H1 (cell line): ENCODE measurements at regions not wholly inside any gene's neighbourhood (a gene's known extent, or its start where the extent isn't known, plus 50 kb on each side); places are given as distances from the start of the nearest gene placed in this dataset.

Source experiments
- CTCF ChIA-PET: fragments of 300-600 bp; sonication (Branson Sonifier 250); formaldehyde crosslinking; loops from one replicate; lab custom pipeline; 2021; ENCODE audit not compliant: partially characterized antibody; lab: Charles Lee
- POLR2A ChIA-PET: fragments of 300-600 bp; sonication (Branson Sonifier 250); formaldehyde crosslinking; loops from one replicate; lab custom pipeline; 2021; ENCODE audit warnings: inconsistent platforms; ENCODE audit not compliant: partially characterized antibody; lab: Charles Lee
- DNase-seq, 2 experiments: peaks; one replicate each; pipeline versions ENCODE4 v3.0.0 to v3.0.0-alpha.2; 2010 to 2022; ENCODE audit warnings: low spot score in 2 of 2, low read depth in 1 of 2, mixed read lengths in 1 of 2
- FAIRE-seq: peaks from 2 replicates; lab custom pipeline; 2011; peaks lifted over from hg19 to GRCh38; lab: Jason Lieb, UNC
- H2AFZ ChIP-seq: 2 replicates; pipeline ENCODE4 v1.8.1; 2012; ENCODE audit warnings: low read length, inconsistent platforms
- H2AK5ac ChIP-seq: 2 replicates; pipeline ENCODE4 v1.6.1; 2013; ENCODE audit warnings: low read depth, low read length
- H2BK120ac ChIP-seq: replicated peaks from 2 replicates; pipeline ENCODE3; 2013; ENCODE audit warnings: low read depth, low read length, inconsistent platforms
- H2BK12ac ChIP-seq: 2 replicates; pipeline ENCODE4 v1.6.1; 2013; ENCODE audit warnings: low read depth, low read length
- H2BK15ac ChIP-seq: 2 replicates; pipeline ENCODE4 v1.6.1; 2013; ENCODE audit warnings: low read length
- H2BK20ac ChIP-seq: 2 replicates; pipeline ENCODE4 v1.6.1; 2013; ENCODE audit warnings: low read length
- H2BK5ac ChIP-seq: 2 replicates; pipeline ENCODE4 v1.6.1; 2013; ENCODE audit warnings: low read depth, low read length
- H3K14ac ChIP-seq: 2 replicates; pipeline ENCODE4 v1.6.1; 2013; ENCODE audit warnings: inconsistent platforms; ENCODE audit not compliant: insufficient read length
- H3K18ac ChIP-seq: 2 replicates; pipeline ENCODE4 v1.6.1; 2013; ENCODE audit warnings: low read length; ENCODE audit errors: extremely low read depth
- H3K23ac ChIP-seq: 2 replicates; pipeline ENCODE4 v1.6.1; 2013; ENCODE audit warnings: inconsistent platforms; ENCODE audit not compliant: insufficient read length
- H3K23me2 ChIP-seq: 2 replicates; pipeline ENCODE4 v1.6.1; 2013; ENCODE audit warnings: low read depth, low read length
- H3K27ac ChIP-seq: 2 replicates; pipeline ENCODE4 v1.6.1; 2011; ENCODE audit warnings: low read depth, low read length, inconsistent platforms
- H3K27me3 ChIP-seq, 4 experiments: replicated peaks in 1 of 4; 1 replicate in 1 of 4; 2 replicates in 3 of 4; pipeline versions ENCODE4 v1.6.1 to v1.8.1; 2011 to 2013; ENCODE audit warnings: low read length in 3 of 4, mild to moderate bottlenecking in 3 of 4, inconsistent platforms in 2 of 4, mixed read lengths in 2 of 4, moderate library complexity in 1 of 4; ENCODE audit not compliant: control insufficient read depth in 3 of 4, insufficient read depth in 3 of 4; ENCODE audit errors: extremely low read depth in 1 of 4
- H3K36me3 ChIP-seq, 4 experiments: 2 replicates each; pipeline versions ENCODE4 v1.6.1 to v1.8.1; 2011 to 2013; ENCODE audit warnings: mild to moderate bottlenecking in 4 of 4, low read length in 3 of 4, moderate library complexity in 2 of 4, control low read depth in 1 of 4, inconsistent platforms in 1 of 4; ENCODE audit not compliant: insufficient read depth in 4 of 4, control insufficient read depth in 2 of 4
- H3K4ac ChIP-seq: replicated peaks from 2 replicates; pipeline ENCODE3; 2013; ENCODE audit warnings: low read length, low read depth, mixed read lengths, inconsistent platforms; ENCODE audit not compliant: insufficient read length
- H3K4me1 ChIP-seq, 4 experiments: replicated peaks in 1 of 4; 1 replicate in 1 of 4; 2 replicates in 3 of 4; pipeline versions ENCODE4 v1.6.1 to v1.8.1; 2011 to 2013; ENCODE audit warnings: low read length in 3 of 4, inconsistent platforms in 2 of 4, mixed read lengths in 1 of 4; ENCODE audit not compliant: insufficient read depth in 4 of 4, control insufficient read depth in 3 of 4
- H3K4me2 ChIP-seq, 2 experiments: 2 replicates each; pipeline versions ENCODE4 v1.6.1 to v1.8.1; 2011 to 2013; ENCODE audit warnings: low read depth in 2 of 2, low read length in 2 of 2, control low read depth in 1 of 2, inconsistent platforms in 1 of 2, mild to moderate bottlenecking in 1 of 2; ENCODE audit not compliant: insufficient read depth in 1 of 2
- H3K4me3 ChIP-seq, 4 experiments: fragments of 200-600, 300-600 bp in 1 of 4; sonication (generic), shearing (Covaris generic), sonication (Bioruptor Twin) in 1 of 4; 2 replicates each; pipeline versions ENCODE4 v1.5.1 to v1.8.1; 2011 to 2016; ENCODE audit warnings: low read length in 4 of 4, low read depth in 3 of 4, control low read depth in 2 of 4, inconsistent platforms in 2 of 4, mild to moderate bottlenecking in 2 of 4, mixed read lengths in 1 of 4, moderate library complexity in 1 of 4; ENCODE audit not compliant: insufficient read depth in 2 of 4; ENCODE audit errors: extremely low read depth in 1 of 4
- H3K56ac ChIP-seq: replicated peaks from 2 replicates; pipeline ENCODE3; 2013; ENCODE audit warnings: low read depth, mild to moderate bottlenecking, mixed read lengths, low read length, inconsistent platforms; ENCODE audit not compliant: insufficient read length
- H3K79me1 ChIP-seq: 2 replicates; pipeline ENCODE4 v1.6.1; 2013; ENCODE audit warnings: low read depth, low read length, control low read depth
- H3K79me2 ChIP-seq, 2 experiments: 2 replicates each; pipeline versions ENCODE4 v1.6.1 to v1.8.1; 2012 to 2013; ENCODE audit warnings: low read length in 2 of 2, mild to moderate bottlenecking in 2 of 2, inconsistent platforms in 1 of 2; ENCODE audit not compliant: insufficient read depth in 2 of 2, control insufficient read depth in 1 of 2
- H3K9ac ChIP-seq, 4 experiments: replicated peaks in 1 of 4; 1 replicate in 1 of 4; 2 replicates in 3 of 4; pipeline versions ENCODE4 v1.6.1 to v1.8.1; 2011 to 2013; ENCODE audit warnings: low read depth in 3 of 4, low read length in 3 of 4, control low read depth in 2 of 4, mild to moderate bottlenecking in 2 of 4, moderate library complexity in 2 of 4, inconsistent platforms in 1 of 4; ENCODE audit errors: extremely low read depth in 1 of 4
- H3K9me3 ChIP-seq, 2 experiments: 2 replicates each; pipeline versions ENCODE4 v1.6.1 to v1.8.1; 2012 to 2013; ENCODE audit warnings: mild to moderate bottlenecking in 2 of 2, moderate library complexity in 2 of 2, control low read depth in 1 of 2, inconsistent platforms in 1 of 2, low read depth in 1 of 2, low read length in 1 of 2, mixed read lengths in 1 of 2; ENCODE audit not compliant: insufficient read depth in 2 of 2
- H4K20me1 ChIP-seq, 2 experiments: replicated peaks in 1 of 2; 2 replicates each; pipeline versions ENCODE3 to v1.8.1; 2011 to 2013; ENCODE audit warnings: inconsistent platforms in 2 of 2, low read length in 2 of 2, mild to moderate bottlenecking in 1 of 2; ENCODE audit not compliant: insufficient read depth in 2 of 2, control insufficient read depth in 1 of 2
- H4K5ac ChIP-seq: 2 replicates; pipeline ENCODE4 v1.6.1; 2013; ENCODE audit warnings: low read length, low read depth, mixed read lengths, inconsistent platforms; ENCODE audit not compliant: insufficient read length
- H4K8ac ChIP-seq: 2 replicates; pipeline ENCODE4 v1.8.0; 2013; ENCODE audit warnings: mild to moderate bottlenecking, moderate library complexity, low read length, inconsistent platforms; ENCODE audit not compliant: insufficient read depth; ENCODE audit errors: extremely low read depth
- H4K91ac ChIP-seq: replicated peaks from 2 replicates; pipeline ENCODE3; 2013; ENCODE audit warnings: low read length, mixed read lengths, inconsistent platforms; ENCODE audit not compliant: insufficient read length
- ASH2L ChIP-seq: fragments of 200-600, 300-600 bp; sonication (generic); IDR thresholded peaks from one replicate; pipeline ENCODE4 v1.7.1; 2017; ENCODE audit warnings: low read length
- BCL11A ChIP-seq, 2 experiments: IDR thresholded peaks; one replicate each; pipeline ENCODE4 v1.6.1; 2011; ENCODE audit warnings: low read depth in 2 of 2, low read length in 2 of 2, mild to moderate bottlenecking in 2 of 2
- CBX8 ChIP-seq: fragments of 300-800, 300-1000 bp; sonication (generic); IDR thresholded peaks from 2 replicates; pipeline ENCODE4 v1.7.1; 2016; ENCODE audit warnings: low read depth, low read length, borderline replicate concordance
- GTF2F1 ChIP-seq: IDR thresholded peaks from 2 replicates; pipeline ENCODE4 v1.6.1; 2012; ENCODE audit warnings: low read depth, low read length, improper control_type of control experiment, borderline replicate concordance
- HDAC6 ChIP-seq: IDR thresholded peaks from one replicate; pipeline ENCODE4 v1.7.1; 2012; ENCODE audit warnings: low read depth, mild to moderate bottlenecking, inconsistent platforms, low read length, moderate library complexity
- POLR2AphosphoS5 ChIP-seq: IDR thresholded peaks from 2 replicates; pipeline ENCODE4 v1.6.1; 2011; ENCODE audit warnings: low read depth, low read length
- POU5F1 ChIP-seq: IDR thresholded peaks from 2 replicates; pipeline ENCODE4 v1.6.1; 2011; ENCODE audit warnings: low read depth, mild to moderate bottlenecking, low read length, moderate library complexity
- RXRA ChIP-seq: IDR thresholded peaks from 2 replicates; pipeline ENCODE4 v1.6.1; 2011; ENCODE audit warnings: low read depth, mild to moderate bottlenecking, low read length, moderate library complexity; ENCODE audit not compliant: insufficient read depth
- SRF ChIP-seq: IDR thresholded peaks from 2 replicates; pipeline ENCODE4 v1.6.1; 2011; ENCODE audit warnings: mild to moderate bottlenecking, low read depth, low read length, moderate library complexity
- TAF7 ChIP-seq: optimal IDR thresholded peaks from 2 replicates; pipeline ENCODE3; 2011; ENCODE audit warnings: low read depth, mild to moderate bottlenecking, inconsistent platforms, low read length, moderate library complexity, borderline replicate concordance
- TBP ChIP-seq: IDR thresholded peaks from 2 replicates; pipeline ENCODE4 v1.6.1; 2011; ENCODE audit warnings: low read depth, low read length, improper control_type of control experiment
- WGBS, 2 experiments: shearing (Covaris generic) in 1 of 2; methylation state at CpG; one replicate each; pipeline versions ENCODE4 v1.1.6 to v1.1.7; 2013 to 2015; ENCODE audit warnings: low lambda C conversion rate in 2 of 2, mixed read lengths in 2 of 2, inconsistent platforms in 1 of 2, low coverage in 1 of 2, missing lambda C conversion rate in 1 of 2; ENCODE audit not compliant: insufficient replicate concordance in 2 of 2, insufficient coverage in 1 of 2, insufficient read length in 1 of 2; ENCODE audit errors: extremely low coverage in 1 of 2, missing lambda C conversion rate in 1 of 2; 5-methylcytosine and 5-hydroxymethylcytosine counted together
- TF ChIP-seq, protein P1 (sequence below): IDR thresholded peaks from 2 replicates; pipeline ENCODE4 v1.6.1; 2012; ENCODE audit warnings: inconsistent platforms
- TF ChIP-seq, protein P2 (sequence below): IDR thresholded peaks from 2 replicates; pipeline ENCODE4 v1.6.1; 2011; ENCODE audit warnings: low read depth, mild to moderate bottlenecking, low read length; ENCODE audit not compliant: insufficient read depth

DNA sequence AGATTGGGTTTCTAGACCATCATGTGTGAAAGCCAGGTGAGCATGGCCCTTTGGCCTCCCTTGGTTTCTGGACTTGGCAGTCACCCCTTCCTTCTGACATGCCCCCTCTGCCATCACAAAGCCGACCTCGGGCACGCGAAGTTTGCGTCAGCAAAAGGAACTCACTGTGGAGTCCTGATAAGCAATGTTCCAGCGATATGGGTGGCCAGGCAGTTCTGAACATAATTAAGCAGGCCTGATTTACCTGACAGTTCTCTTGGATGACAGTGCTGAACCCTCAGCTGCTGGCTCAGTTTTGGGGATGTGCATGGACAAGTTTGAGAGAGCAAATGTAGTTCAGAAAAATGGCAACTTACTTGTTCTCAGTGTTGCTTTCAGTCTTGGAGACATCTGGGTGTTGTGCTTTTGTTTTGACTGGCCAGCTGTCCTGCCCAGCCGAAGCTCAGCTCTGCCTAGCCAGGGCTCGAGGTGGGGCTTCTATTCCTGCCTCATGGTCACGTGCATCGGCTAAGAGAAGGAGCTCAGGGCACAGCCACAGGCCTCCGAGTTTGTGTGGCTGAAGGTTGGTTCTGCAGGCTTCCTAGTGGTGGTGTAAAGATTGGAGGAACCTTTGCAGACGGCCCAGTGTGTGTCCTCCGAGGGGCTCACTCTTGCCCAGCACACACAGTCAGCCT is 78.3 kb downstream of the CLDN34 start:
- no peak overlapping the region for H3K23ac ChIP-seq
- H4K5ac ChIP-seq: no peak overlapping the region
- FAIRE-seq (no peak), DNase-seq (no peak)
- no peak overlapping the region for H3K9ac ChIP-seq
- H3K27ac ChIP-seq: no peak overlapping the region
- H3K14ac ChIP-seq: no peak overlapping the region
- no peak overlapping the region for H2BK120ac ChIP-seq
- H3K23me2 ChIP-seq: no peaks in the 10 kb centered on the region
- H3K18ac ChIP-seq: no peak overlapping the region
- no peak overlapping the region for H3K56ac ChIP-seq
- H3K4ac ChIP-seq: no peak overlapping the region
- H3K4me1 ChIP-seq: peaks cover 5 to 28% (median 18%) of the 10 kb centered on the region in 4 experiments
- H4K8ac ChIP-seq: no peak overlapping the region
- no peak overlapping the region for H3K4me2 ChIP-seq
- no peaks in the 10 kb centered on the region for H3K36me3 ChIP-seq
- ChIA-PET CTCF (no interaction called here), POLR2A (no interaction called here)
- no peaks in the 10 kb centered on the region for H3K9me3 ChIP-seq
- 92% methylated on average over 9 of the region's 13 CpGs; no CpG with 5 or more reads in 1 of the 2 experiments for WGBS, 2 experiments
- no peak overlapping the region for H3K4me3 ChIP-seq
- no peak overlapping the region for H2BK20ac ChIP-seq
- no peaks in the 10 kb centered on the region for H3K27me3 ChIP-seq
- H3K79me2 ChIP-seq: peaks cover 0 to 57% of the 10 kb centered on the region in 2 experiments; a peak in 2 of 4 replicates
- H2BK12ac ChIP-seq: no peak overlapping the region
- H3K79me1 ChIP-seq: no peaks in the 10 kb centered on the region
- peaks cover 0 to 1% of the 10 kb centered on the region in 2 experiments for H4K20me1 ChIP-seq
- H2BK15ac ChIP-seq: no peak overlapping the region
- peak overlapping the region; percentile 1; the same call in 1 of the 2 replicates for H2BK5ac ChIP-seq
- H4K91ac ChIP-seq: no peak overlapping the region
- no peak overlapping the region for H2AK5ac ChIP-seq
- no peak overlapping the region for H2AFZ ChIP-seq
- TF ChIP-seq TBP (no peak), ASH2L (no peak), TAF7 (no peak), RXRA (no peak), HDAC6 (no peak), CBX8 (no peak), POLR2AphosphoS5 (no peak), GTF2F1 (no peak), SRF (no peak), BCL11A (IDR thresholded peaks at IDR 0.05; ENCODE audit: low read depth in 2 of 2, low read length in 2 of 2) (no peak), POU5F1 (no peak)
- TF ChIP-seq, protein P1, sequence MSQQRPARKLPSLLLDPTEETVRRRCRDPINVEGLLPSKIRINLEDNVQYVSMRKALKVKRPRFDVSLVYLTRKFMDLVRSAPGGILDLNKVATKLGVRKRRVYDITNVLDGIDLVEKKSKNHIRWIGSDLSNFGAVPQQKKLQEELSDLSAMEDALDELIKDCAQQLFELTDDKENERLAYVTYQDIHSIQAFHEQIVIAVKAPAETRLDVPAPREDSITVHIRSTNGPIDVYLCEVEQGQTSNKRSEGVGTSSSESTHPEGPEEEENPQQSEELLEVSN: no peak
- TF ChIP-seq, protein P2, sequence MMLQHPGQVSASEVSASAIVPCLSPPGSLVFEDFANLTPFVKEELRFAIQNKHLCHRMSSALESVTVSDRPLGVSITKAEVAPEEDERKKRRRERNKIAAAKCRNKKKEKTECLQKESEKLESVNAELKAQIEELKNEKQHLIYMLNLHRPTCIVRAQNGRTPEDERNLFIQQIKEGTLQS: no peak
